HCT116 (cell line): ENCODE measurements at regions not wholly inside any gene's neighbourhood (a gene's known extent, or its start where the extent isn't known, plus 50 kb on each side); places are given as distances from the start of the nearest gene placed in this dataset.

ENCODE experiments used
- ATAC-seq: fragments of 200-7000 bp; cut with Tn5 transposase; 2 replicates; pipeline ENCODE4 v1.9.1; 2020; ENCODE audit warnings: mild to moderate bottlenecking, moderate library complexity
- BruUV-seq: library from RNA; stranded (reverse); fragments of 400-500 nt; replicated peaks from 2 replicates; lab custom pipeline; 2021; lab: Mats Ljungman, UMichigan
- CTCF ChIA-PET: fragments of 300-600 bp; sonication (Branson Sonifier 250); formaldehyde crosslinking; loops from one replicate; lab custom pipeline; 2021; ENCODE audit warnings: antibody characterized with exemption; lab: Charles Lee
- POLR2A ChIA-PET: fragments of 300-600, 350-600 bp; sonication (Branson Sonifier 250); formaldehyde crosslinking; loops from one replicate; lab custom pipeline; 2021; ENCODE audit warnings: antibody characterized with exemption; lab: Charles Lee
- RAD21 ChIA-PET, 2 experiments: fragments of 300-600 bp; sonication (Branson Sonifier 250); formaldehyde crosslinking; loops; one replicate each; lab custom pipeline; 2023; ENCODE audit warnings: low total read pairs in 2 of 2; ENCODE audit not compliant: uncharacterized antibody in 2 of 2, unreplicated experiment in 2 of 2, low non-redundant PET in 1 of 2; lab: Charles Lee
- DNase-seq: peaks from one replicate; pipeline ENCODE4 v3.0.0-alpha.2; 2010; ENCODE audit warnings: low read depth, low spot score
- H2AFZ ChIP-seq: fragments of 200-600 bp; shearing (Covaris generic), sonication (generic); 2 replicates; pipeline ENCODE4 v1.6.1; 2017; ENCODE audit warnings: low read depth, mixed run types, mixed read lengths, antibody characterized with exemption, low read length; ENCODE audit not compliant: poor library complexity, severe bottlenecking
- H3K27ac ChIP-seq: 2 replicates; pipeline ENCODE4 v1.5.1; 2012; ENCODE audit warnings: low read depth, low read length
- H3K27me3 ChIP-seq: fragments of 200-600 bp; sonication (generic); 2 replicates; pipeline ENCODE4 v1.6.1; 2016; ENCODE audit warnings: mixed run types, low read length, mixed read lengths; ENCODE audit not compliant: insufficient read depth
- H3K36me3 ChIP-seq, 2 experiments: fragments of 200-500 bp in 1 of 2; fragments of 200-600 bp in 1 of 2; sonication (Bioruptor generic) in 1 of 2; sonication (generic) in 1 of 2; 2 replicates each; pipeline versions ENCODE4 v1.5.1 to v1.6.1; 2014 to 2016; ENCODE audit warnings: low read length in 2 of 2, inconsistent platforms in 1 of 2, mixed read lengths in 1 of 2, mixed run types in 1 of 2; ENCODE audit not compliant: insufficient read depth in 2 of 2, control insufficient read depth in 1 of 2
- H3K4me1 ChIP-seq, 2 experiments: fragments of 200-600 bp in 1 of 2; sonication (generic) in 1 of 2; 2 replicates each; pipeline versions ENCODE4 v1.5.1 to v1.6.1; 2012 to 2017; ENCODE audit warnings: low read length in 2 of 2, inconsistent platforms in 1 of 2, mild to moderate bottlenecking in 1 of 2, mixed read lengths in 1 of 2, mixed run types in 1 of 2, moderate library complexity in 1 of 2; ENCODE audit not compliant: insufficient read depth in 2 of 2, control insufficient read depth in 1 of 2
- H3K4me2 ChIP-seq: fragments of 200-600 bp; sonication (generic); 2 replicates; pipeline ENCODE4 v1.6.1; 2017; ENCODE audit warnings: mixed run types, low read length, mixed read lengths
- H3K4me3 ChIP-seq, 2 experiments: fragments of 200-600 bp in 1 of 2; sonication (generic) in 1 of 2; replicated peaks in 1 of 2; 2 replicates each; pipeline ENCODE4 v1.5.1; 2011 to 2016; ENCODE audit warnings: low read length in 2 of 2, control low read depth in 1 of 2, low read depth in 1 of 2, mild to moderate bottlenecking in 1 of 2, mixed read lengths in 1 of 2, mixed run types in 1 of 2
- H3K79me2 ChIP-seq: fragments of 200-600 bp; sonication (generic); 2 replicates; pipeline ENCODE4 v1.6.1; 2017; ENCODE audit warnings: mild to moderate bottlenecking, mixed run types, low read length, moderate library complexity, mixed read lengths; ENCODE audit not compliant: insufficient read depth
- H3K9ac ChIP-seq: fragments of 200-600 bp; sonication (generic); 2 replicates; pipeline ENCODE4 v1.6.1; 2016; ENCODE audit warnings: low read length, mixed read lengths
- H3K9me2 ChIP-seq: fragments of 200-600 bp; sonication (generic), shearing (Covaris generic); 2 replicates; pipeline ENCODE4 v1.6.1; 2017; ENCODE audit warnings: mixed run types, mild to moderate bottlenecking, moderate library complexity; ENCODE audit not compliant: insufficient read depth
- H3K9me3 ChIP-seq, 2 experiments: fragments of 200-500 bp in 1 of 2; fragments of 200-600 bp in 1 of 2; sonication (Bioruptor generic) in 1 of 2; sonication (generic) in 1 of 2; 2 replicates each; pipeline ENCODE4 v1.6.1; 2014 to 2017; ENCODE audit warnings: low read length in 2 of 2, mixed read lengths in 2 of 2, inconsistent platforms in 1 of 2, low read depth in 1 of 2, mild to moderate bottlenecking in 1 of 2, mixed run types in 1 of 2, moderate library complexity in 1 of 2; ENCODE audit not compliant: control insufficient read depth in 1 of 2, insufficient read depth in 1 of 2
- H4K20me1 ChIP-seq: fragments of 200-600 bp; sonication (generic), shearing (Covaris generic); 2 replicates; pipeline ENCODE4 v1.6.1; 2017; ENCODE audit warnings: mixed run types, mild to moderate bottlenecking, moderate library complexity; ENCODE audit not compliant: insufficient read depth
- ATF3 ChIP-seq: IDR thresholded peaks from 2 replicates; pipeline ENCODE4 v1.6.1; 2012
- CEBPB ChIP-seq: IDR thresholded peaks from 2 replicates; pipeline ENCODE4 v1.6.1; 2012; ENCODE audit warnings: low read depth
- CTCF ChIP-seq, 3 experiments: fragments of 200-600 bp in 1 of 3; sonication (generic) in 1 of 3; IDR thresholded peaks in 2 of 3; conservative IDR thresholded peaks in 1 of 3; 2 replicates each; pipeline ENCODE4 v1.5.1; 2012 to 2017; ENCODE audit warnings: low read depth in 2 of 3, low read length in 2 of 3, antibody characterized with exemption in 1 of 3, borderline replicate concordance in 1 of 3, control low read depth in 1 of 3, mild to moderate bottlenecking in 1 of 3, mixed read lengths in 1 of 3, mixed run types in 1 of 3, moderate library complexity in 1 of 3; ENCODE audit not compliant: insufficient read depth in 1 of 3
- EGR1 ChIP-seq: IDR thresholded peaks from 2 replicates; pipeline ENCODE4 v1.6.1; 2012; ENCODE audit warnings: low read depth
- ELF1 ChIP-seq: IDR thresholded peaks from 2 replicates; pipeline ENCODE4 v1.6.1; 2012; ENCODE audit warnings: low read depth, borderline replicate concordance
- EZH2 ChIP-seq: fragments of 200-600 bp; sonication (generic); IDR thresholded peaks from 2 replicates; pipeline ENCODE4 v1.6.1; 2017; ENCODE audit warnings: antibody characterized with exemption, mixed run types
- JUND ChIP-seq: IDR thresholded peaks from 2 replicates; pipeline ENCODE4 v1.6.1; 2012
- POLR2A ChIP-seq: IDR thresholded peaks from 2 replicates; pipeline ENCODE4 v1.7.0; 2011; ENCODE audit warnings: borderline replicate concordance; ENCODE audit not compliant: insufficient read depth, insufficient read length; ENCODE audit errors: extremely low read depth
- POLR2AphosphoS5 ChIP-seq: IDR thresholded peaks from 2 replicates; pipeline ENCODE4 v1.6.1; 2011; ENCODE audit warnings: mild to moderate bottlenecking, low read depth, low read length, moderate library complexity
- RAD21 ChIP-seq: IDR thresholded peaks from 2 replicates; pipeline ENCODE4 v1.6.1; 2012; ENCODE audit warnings: low read depth, mild to moderate bottlenecking
- SP1 ChIP-seq: IDR thresholded peaks from 2 replicates; pipeline ENCODE4 v1.6.1; 2012; ENCODE audit warnings: low read depth
- SRF ChIP-seq: IDR thresholded peaks from 2 replicates; pipeline ENCODE4 v1.6.1; 2012; ENCODE audit warnings: low read depth
- TCF7L2 ChIP-seq: IDR thresholded peaks from 2 replicates; pipeline ENCODE4 v1.7.0; 2011; ENCODE audit warnings: borderline replicate concordance, inconsistent platforms; ENCODE audit not compliant: insufficient read depth, insufficient read length; ENCODE audit errors: extremely low read depth
- intact Hi-C: fragments of 100-400 bp; cut with micrococcal nuclease; formaldehyde crosslinking; loops from 2 replicates; pipeline ENCODE4 v1.10.0; 2022
- TF ChIP-seq, protein P1 (sequence below): IDR thresholded peaks from 2 replicates; pipeline ENCODE4 v1.6.1; 2012; ENCODE audit warnings: low read depth
- TF ChIP-seq, protein P2 (sequence below): IDR thresholded peaks from 2 replicates; pipeline ENCODE4 v1.6.1; 2012

DNA sequence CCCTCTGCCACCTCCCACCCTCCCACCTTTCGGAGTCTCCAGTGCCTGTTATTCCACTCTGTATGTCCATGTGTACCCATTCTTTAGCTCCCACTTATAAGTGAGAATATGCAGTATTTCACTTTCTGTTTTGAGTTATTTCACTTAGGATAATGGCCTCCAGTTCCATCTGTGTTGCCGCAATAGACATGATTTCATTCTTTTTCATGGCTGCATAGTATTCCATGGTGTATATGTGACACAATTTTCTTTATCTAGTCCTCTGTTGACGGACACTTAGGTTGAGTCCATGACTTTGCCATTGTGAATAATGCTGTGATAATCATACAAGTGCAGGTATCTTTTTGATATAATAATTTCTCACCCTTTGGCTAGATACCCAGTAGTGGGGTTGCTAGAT, 91.0 kb upstream of the UBE3A start:
- no peak for DNase-seq
- H3K9ac ChIP-seq = no peak overlapping the region
- no peak for ATAC-seq
- BruUV-seq = no TSS peak
- peaks cover 0 to 3% of the 10 kb centered on the region in 2 experiments; a peak in 2 of 4 replicates for H3K9me3 ChIP-seq
- POLR2A ChIA-PET = no interaction called here
- no peaks in the 10 kb centered on the region for H3K4me1 ChIP-seq
- RAD21 ChIA-PET = no interaction called here
- H4K20me1 ChIP-seq = no peaks in the 10 kb centered on the region
- H3K4me3 ChIP-seq = no peak overlapping the region
- TF ChIP-seq CEBPB (no peak), EZH2 (no peak), POLR2A (no peak), TCF7L2 (no peak), ATF3 (no peak), POLR2AphosphoS5 (no peak), RAD21 (no peak), ELF1 (no peak), EGR1 (no peak), CTCF (IDR thresholded peaks at IDR 0.05 in 2 of 3, conservative IDR thresholded peaks at IDR 0.05 in 1 of 3; ENCODE audit: borderline replicate concordance in 1 of 3, insufficient read depth in 1 of 3, low read depth in 2 of 3, low read length in 2 of 3) (no peak), JUND (no peak), SP1 (no peak), SRF (no peak)
- TF ChIP-seq, protein P1, sequence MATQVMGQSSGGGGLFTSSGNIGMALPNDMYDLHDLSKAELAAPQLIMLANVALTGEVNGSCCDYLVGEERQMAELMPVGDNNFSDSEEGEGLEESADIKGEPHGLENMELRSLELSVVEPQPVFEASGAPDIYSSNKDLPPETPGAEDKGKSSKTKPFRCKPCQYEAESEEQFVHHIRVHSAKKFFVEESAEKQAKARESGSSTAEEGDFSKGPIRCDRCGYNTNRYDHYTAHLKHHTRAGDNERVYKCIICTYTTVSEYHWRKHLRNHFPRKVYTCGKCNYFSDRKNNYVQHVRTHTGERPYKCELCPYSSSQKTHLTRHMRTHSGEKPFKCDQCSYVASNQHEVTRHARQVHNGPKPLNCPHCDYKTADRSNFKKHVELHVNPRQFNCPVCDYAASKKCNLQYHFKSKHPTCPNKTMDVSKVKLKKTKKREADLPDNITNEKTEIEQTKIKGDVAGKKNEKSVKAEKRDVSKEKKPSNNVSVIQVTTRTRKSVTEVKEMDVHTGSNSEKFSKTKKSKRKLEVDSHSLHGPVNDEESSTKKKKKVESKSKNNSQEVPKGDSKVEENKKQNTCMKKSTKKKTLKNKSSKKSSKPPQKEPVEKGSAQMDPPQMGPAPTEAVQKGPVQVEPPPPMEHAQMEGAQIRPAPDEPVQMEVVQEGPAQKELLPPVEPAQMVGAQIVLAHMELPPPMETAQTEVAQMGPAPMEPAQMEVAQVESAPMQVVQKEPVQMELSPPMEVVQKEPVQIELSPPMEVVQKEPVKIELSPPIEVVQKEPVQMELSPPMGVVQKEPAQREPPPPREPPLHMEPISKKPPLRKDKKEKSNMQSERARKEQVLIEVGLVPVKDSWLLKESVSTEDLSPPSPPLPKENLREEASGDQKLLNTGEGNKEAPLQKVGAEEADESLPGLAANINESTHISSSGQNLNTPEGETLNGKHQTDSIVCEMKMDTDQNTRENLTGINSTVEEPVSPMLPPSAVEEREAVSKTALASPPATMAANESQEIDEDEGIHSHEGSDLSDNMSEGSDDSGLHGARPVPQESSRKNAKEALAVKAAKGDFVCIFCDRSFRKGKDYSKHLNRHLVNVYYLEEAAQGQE = no peak
- TF ChIP-seq, protein P2, sequence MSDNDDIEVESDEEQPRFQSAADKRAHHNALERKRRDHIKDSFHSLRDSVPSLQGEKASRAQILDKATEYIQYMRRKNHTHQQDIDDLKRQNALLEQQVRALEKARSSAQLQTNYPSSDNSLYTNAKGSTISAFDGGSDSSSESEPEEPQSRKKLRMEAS = no peak
- TF ChIP-seq, all 23 proteins: peak for 0
- H3K79me2 ChIP-seq = no peaks in the 10 kb centered on the region
- CTCF ChIA-PET = no interaction called here
- no peaks in the 10 kb centered on the region for H3K36me3 ChIP-seq
- intact Hi-C loops = no loop called here
- H3K27me3 ChIP-seq = no peaks in the 10 kb centered on the region
- no peaks in the 10 kb centered on the region for H3K9me2 ChIP-seq
- H3K4me2 ChIP-seq = no peak overlapping the region
- H2AFZ ChIP-seq = no peak overlapping the region
- no peak overlapping the region for H3K27ac ChIP-seq
